ENCODE measurements at regions not wholly inside any gene's neighbourhood (a gene's known extent, or its start where the extent isn't known, plus 50 kb on each side); places are given as distances from the start of the nearest gene placed in this dataset.
A peak's percentile ranks its signal among the peaks of the same experiment; 100 is the strongest.

DNA sequence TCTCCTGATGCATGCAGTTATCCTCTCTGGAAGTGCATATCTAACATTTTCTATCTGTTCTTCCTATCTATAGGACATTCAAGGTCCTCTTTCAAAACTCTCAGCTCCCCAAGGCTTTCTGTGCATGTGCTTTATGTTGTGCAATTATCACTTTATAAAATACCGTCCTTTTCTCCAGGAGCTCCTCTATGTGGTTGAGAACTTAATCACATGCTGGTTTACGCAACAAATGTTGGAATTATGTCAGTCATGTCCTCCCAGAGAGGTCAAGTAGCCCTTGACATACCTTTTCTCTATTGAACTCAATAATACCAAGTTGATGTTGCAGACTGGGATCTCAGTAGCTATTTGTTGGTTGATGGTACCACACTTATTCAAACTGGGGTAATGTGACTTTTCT is 388.4 kb downstream of the BTBD3 start:
- Mint-ChIP-seq H3K4me3 (no peak overlapping the region), H3K27ac (no peak overlapping the region), H3K27me3 (no peaks in the 10 kb centered on the region), H3K4me1 (no peaks in the 10 kb centered on the region), H3K9me3 (peaks cover 5 to 6% of the 10 kb centered on the region in 2 donors), H3K36me3 (no peaks in the 10 kb centered on the region)
- ATAC-seq (replicated peaks) (no peak), DNase-seq (no peak)

DNA sequence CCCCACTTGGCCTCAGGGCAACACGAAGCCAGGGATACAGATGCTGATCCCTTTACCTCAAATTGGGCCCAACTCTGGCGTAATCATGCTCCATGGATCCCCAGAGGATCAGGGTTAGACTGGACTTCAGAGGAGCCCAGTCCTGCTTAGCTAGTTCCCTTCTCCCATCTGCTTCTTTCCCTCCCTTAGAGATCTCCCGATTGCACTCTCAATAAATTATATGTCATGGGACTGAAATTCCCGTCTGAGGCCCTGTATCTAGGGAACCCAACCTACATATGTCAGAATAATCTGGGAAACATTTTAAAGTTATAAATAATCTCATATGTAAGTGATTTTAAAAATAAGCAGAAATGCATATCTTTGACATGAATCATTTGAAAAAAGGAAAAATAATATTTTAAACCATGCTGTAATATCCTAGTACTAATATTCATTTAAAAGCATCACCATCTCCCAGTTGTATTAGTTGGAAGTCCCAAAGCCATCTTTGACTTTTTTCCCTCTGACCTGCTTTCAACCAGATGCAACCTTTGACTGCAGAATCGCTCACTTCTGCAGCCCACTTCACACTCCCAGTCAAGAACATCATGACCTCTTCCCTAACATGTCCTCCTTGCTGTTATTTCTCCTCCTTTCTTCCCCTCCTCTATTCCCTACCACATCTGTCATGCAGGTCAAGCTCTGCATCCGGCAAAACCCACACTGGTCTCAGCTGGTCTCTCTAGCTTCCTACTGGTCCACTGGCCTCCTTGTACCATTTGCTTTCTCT is 393.6 kb downstream of the BTBD3 start:
- no peaks in the 10 kb centered on the region for H3K4me1 Mint-ChIP-seq
- no peak for ATAC-seq (replicated peaks)
- no peak for DNase-seq
- H3K27me3 Mint-ChIP-seq = no peaks in the 10 kb centered on the region
- H3K9me3 Mint-ChIP-seq = no peaks in the 10 kb centered on the region
- no peak overlapping the region for H3K27ac Mint-ChIP-seq
- no peaks in the 10 kb centered on the region for H3K36me3 Mint-ChIP-seq
- no peak overlapping the region for H3K4me3 Mint-ChIP-seq

DNA sequence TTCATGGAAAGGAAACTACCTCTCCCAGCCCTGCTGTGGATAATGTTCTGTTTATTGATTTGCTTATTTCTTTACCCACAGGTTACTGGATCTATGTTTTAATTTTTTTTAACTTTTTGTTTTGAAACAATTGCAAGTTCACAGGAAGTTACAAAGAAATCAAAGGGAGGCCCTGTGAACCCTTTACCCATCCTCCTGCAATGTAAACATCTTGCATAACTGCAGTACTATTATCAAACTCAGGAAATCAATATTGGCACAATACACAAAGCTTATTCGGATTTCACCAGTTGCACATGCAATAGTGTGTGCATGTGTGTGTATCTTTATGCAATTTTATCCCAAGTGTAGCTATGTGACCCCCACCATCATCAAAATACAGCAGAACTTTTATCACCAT is 398.0 kb downstream of the BTBD3 start:
- H3K4me3 Mint-ChIP-seq = no peak overlapping the region

DNA sequence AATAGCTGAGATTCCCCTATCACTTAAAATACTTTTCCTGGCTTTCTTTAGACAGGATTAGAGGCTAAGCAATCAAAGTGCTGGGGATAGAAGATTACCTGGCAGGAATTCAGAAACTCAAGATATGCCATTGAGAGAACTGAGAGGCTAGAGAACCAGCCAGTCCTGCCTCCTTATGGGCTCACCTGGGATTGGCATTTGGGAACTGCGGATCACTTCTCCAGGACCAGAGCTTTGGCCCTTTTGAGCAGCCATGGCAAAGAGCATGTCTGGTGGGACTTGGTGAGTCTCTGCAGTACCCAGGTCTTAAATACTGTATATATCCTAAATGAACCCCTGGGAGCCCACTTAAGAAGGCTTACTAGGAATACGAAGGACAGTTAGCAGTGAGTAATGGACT is 399.1 kb downstream of the BTBD3 start:
- H3K36me3 Mint-ChIP-seq = no peaks in the 10 kb centered on the region
- no peak overlapping the region for H3K27ac Mint-ChIP-seq
- no peaks in the 10 kb centered on the region for H3K9me3 Mint-ChIP-seq
- H3K4me1 Mint-ChIP-seq = no peaks in the 10 kb centered on the region
- H3K27me3 Mint-ChIP-seq = no peaks in the 10 kb centered on the region
- DNase-seq = no peak
- no peak for ATAC-seq (replicated peaks)
- H3K4me3 Mint-ChIP-seq = no peak overlapping the region

More for the DNA sequence above, 398.0 kb downstream of the BTBD3 start:
- Mint-ChIP-seq H3K27ac (no peak overlapping the region), H3K4me1 (no peaks in the 10 kb centered on the region), H3K9me3 (no peaks in the 10 kb centered on the region), H3K36me3 (no peaks in the 10 kb centered on the region), H3K27me3 (no peaks in the 10 kb centered on the region)
- DNase-seq (no peak), ATAC-seq (replicated peaks) (no peak)

DNA sequence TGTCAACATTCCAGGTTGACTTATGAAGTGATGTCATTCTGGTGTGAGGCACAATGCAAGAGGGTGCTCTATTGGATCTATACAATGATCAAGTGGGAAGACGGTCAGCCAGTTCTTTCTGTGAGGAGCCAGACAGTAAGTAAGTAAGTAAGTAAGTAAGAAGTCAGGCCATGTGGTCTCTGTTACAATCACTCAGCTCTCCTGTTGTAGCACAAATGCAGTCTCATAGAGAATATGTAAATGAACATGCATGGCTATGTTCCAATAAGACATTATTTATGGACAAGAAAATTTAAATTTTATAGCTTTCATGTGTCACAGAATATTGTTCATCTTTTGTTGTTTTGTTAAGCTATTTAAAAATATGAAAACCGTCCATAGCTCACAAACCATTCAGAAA is 399.7 kb downstream of the BTBD3 start:
- ATAC-seq (replicated peaks) (no peak), DNase-seq (no peak)
- H3K36me3 Mint-ChIP-seq = no peaks in the 10 kb centered on the region
- no peaks in the 10 kb centered on the region for H3K27me3 Mint-ChIP-seq
- no peak overlapping the region for H3K4me3 Mint-ChIP-seq
- H3K4me1 Mint-ChIP-seq = no peaks in the 10 kb centered on the region
- no peak overlapping the region for H3K27ac Mint-ChIP-seq
- no peaks in the 10 kb centered on the region for H3K9me3 Mint-ChIP-seq

DNA sequence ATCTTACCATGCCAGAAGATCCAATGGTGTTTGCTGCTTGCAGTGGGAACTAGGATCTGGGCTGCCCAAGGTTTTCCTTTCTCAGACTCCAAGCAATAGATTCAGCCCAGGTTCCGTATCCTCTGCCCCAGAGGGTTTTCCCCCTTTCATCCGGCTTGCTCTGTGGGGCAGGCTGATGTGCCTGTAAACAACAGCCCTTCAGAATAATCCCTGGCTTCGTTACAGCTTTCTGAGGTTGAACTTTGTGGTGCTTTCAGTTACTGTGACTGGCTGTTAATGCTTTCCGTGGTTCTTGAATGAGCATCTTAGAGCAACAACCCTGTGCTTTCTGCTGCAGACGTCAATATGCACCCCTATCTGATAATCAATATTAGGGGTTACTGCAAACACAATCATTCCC is 400.4 kb downstream of the BTBD3 start:
- no peaks in the 10 kb centered on the region for H3K36me3 Mint-ChIP-seq
- no peaks in the 10 kb centered on the region for H3K27me3 Mint-ChIP-seq
- no peaks in the 10 kb centered on the region for H3K4me1 Mint-ChIP-seq
- H3K4me3 Mint-ChIP-seq = no peak overlapping the region
- DNase-seq (no peak), ATAC-seq (replicated peaks) (no peak)
- H3K27ac Mint-ChIP-seq = no peak overlapping the region
- H3K9me3 Mint-ChIP-seq = no peaks in the 10 kb centered on the region

DNA sequence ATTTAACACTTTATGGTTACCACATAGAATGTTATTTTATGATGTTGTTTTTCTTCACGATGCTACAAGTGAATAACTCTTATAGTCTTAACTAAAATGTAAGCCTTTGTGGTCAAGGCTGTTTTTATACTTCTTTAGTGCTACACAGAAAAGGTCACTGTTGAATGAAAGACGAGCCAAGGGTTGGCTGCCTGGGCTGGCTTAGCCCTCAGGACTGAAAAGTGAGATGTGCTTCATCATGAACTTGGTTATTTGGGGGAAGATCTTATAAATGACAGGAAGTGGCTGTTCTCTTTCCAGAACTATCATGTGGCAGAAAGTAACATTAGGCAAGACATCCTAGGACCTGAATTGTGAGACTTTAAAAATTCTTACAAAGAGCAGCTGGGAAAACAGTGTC is 404.0 kb downstream of the BTBD3 start:
- Mint-ChIP-seq H3K27me3 (no peaks in the 10 kb centered on the region), H3K4me1 (no peaks in the 10 kb centered on the region), H3K9me3 (no peaks in the 10 kb centered on the region), H3K36me3 (no peaks in the 10 kb centered on the region), H3K4me3 (no peak overlapping the region), H3K27ac (no peak overlapping the region)
- ATAC-seq (replicated peaks) (no peak), DNase-seq (no peak)

DNA sequence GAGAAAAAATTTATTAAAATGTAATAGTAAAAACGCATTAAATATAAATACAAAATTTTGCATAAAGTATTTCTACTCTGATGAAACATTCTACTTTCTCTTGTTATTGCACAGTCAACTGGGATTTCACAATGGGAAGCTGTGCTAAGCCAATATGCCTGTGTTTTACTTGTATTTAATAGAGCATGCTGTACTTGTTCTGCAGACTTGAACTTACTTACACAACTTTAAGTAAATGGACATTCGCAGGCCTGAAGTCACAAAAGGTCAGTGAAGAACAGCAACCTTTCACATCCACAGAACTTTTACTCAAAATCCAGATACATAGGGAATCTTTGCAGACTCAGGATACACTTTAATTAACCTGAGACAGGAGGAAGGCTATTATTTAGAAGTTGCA is 409.5 kb downstream of the BTBD3 start:
- Mint-ChIP-seq H3K4me3 (no peak overlapping the region), H3K9me3 (peaks cover 8 to 10% of the 10 kb centered on the region in 2 donors), H3K27ac (no peak overlapping the region), H3K36me3 (no peaks in the 10 kb centered on the region), H3K27me3 (no peaks in the 10 kb centered on the region), H3K4me1 (no peaks in the 10 kb centered on the region)
- no peak for DNase-seq
- ATAC-seq (replicated peaks) = no peak

DNA sequence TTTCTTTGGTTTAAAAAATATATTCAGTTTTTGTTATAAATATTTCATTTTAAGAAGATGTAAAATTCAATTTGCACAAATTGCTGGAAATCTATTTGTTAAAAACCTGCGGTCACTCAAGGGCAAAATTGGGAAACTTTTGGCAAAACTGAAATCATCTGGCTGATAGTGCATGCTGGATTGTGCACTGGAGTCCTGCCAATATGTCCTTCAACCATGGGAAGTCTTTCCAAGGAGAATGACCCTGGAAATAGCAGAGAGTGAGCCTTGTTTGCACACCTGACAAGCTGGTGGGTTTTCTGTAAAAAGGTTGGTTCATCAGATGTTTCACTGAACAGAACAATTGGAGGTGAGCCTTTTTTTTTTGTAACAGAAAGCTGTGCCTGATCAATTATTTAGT is 413.5 kb downstream of the BTBD3 start:
- H3K4me3 Mint-ChIP-seq = no peak overlapping the region
- H3K27me3 Mint-ChIP-seq = no peaks in the 10 kb centered on the region
- no peak for DNase-seq
- H3K9me3 Mint-ChIP-seq = peaks cover 10% of the 10 kb centered on the region in 2 donors
- ATAC-seq (replicated peaks) = no peak
- no peak overlapping the region for H3K27ac Mint-ChIP-seq
- H3K36me3 Mint-ChIP-seq = no peaks in the 10 kb centered on the region
- no peaks in the 10 kb centered on the region for H3K4me1 Mint-ChIP-seq

DNA sequence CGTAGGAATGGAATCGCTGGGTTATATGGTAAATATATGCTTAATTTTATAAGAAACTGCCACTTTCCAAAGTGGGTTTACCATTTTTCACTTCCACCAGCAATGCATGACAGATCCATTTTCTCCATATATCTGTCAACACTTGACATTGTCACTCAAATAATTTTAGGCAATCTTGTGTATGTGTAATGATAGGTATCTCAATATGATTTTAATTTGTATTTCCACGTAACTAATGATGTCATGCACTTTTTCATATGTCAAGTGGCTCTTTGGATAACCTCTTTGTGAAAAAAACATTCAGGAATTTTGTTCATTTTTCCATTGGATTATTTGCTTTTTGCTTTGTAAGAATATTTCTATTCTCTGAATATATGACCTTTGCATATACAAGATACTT is 419.9 kb downstream of the BTBD3 start:
- no peaks in the 10 kb centered on the region for H3K27me3 Mint-ChIP-seq
- peaks cover 3% of the 10 kb centered on the region in 2 donors for H3K9me3 Mint-ChIP-seq
- ATAC-seq (replicated peaks) (no peak), DNase-seq (no peak)
- H3K4me1 Mint-ChIP-seq = no peaks in the 10 kb centered on the region
- H3K4me3 Mint-ChIP-seq = no peak overlapping the region
- H3K27ac Mint-ChIP-seq = no peak overlapping the region
- no peaks in the 10 kb centered on the region for H3K36me3 Mint-ChIP-seq

DNA sequence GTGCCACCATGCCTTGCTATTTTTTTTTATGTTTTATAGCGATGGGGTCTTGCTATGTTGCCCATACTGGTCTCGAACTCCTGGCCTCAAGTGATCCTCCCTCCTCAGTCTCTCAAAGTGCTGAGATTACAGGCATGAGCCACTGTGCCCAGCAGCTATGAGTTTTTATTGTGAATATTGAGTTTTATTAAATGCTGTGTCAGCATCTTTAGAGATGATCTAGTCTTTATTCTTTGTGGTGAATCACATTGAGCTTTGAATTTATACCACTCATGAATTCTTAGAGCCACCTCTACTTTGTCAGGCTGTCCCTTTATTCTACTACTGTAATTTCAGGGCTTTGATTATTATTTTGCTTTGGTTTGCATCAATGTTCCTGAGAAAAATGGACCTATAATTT is 428.3 kb downstream of the BTBD3 start:
- DNase-seq (no peak), ATAC-seq (replicated peaks) (no peak)
- no peaks in the 10 kb centered on the region for H3K4me1 Mint-ChIP-seq
- H3K9me3 Mint-ChIP-seq = peaks cover 3 to 7% of the 10 kb centered on the region in 2 donors
- no peak overlapping the region for H3K27ac Mint-ChIP-seq
- no peaks in the 10 kb centered on the region for H3K27me3 Mint-ChIP-seq
- no peak overlapping the region for H3K4me3 Mint-ChIP-seq
- no peaks in the 10 kb centered on the region for H3K36me3 Mint-ChIP-seq

DNA sequence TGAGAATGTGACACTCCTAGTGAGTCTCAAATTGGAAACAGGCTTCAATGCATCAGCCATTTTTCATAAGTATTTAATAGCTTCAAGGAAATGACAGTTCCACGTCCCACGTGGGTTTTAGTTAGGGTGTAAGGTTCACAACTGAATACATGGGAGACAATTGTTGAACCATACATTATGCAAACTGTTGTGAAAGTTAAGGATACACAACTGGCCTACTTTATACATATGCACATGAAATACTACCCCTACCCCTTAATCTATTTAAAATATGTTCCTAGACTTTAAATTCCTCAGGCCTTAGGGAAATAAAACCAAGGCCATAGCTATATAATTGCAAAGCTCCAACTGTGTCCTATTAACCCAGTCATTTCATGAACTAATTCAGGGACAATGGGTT is 436.1 kb downstream of the BTBD3 start:
- H3K36me3 Mint-ChIP-seq = no peaks in the 10 kb centered on the region
- H3K27me3 Mint-ChIP-seq = no peaks in the 10 kb centered on the region
- DNase-seq (no peak), ATAC-seq (replicated peaks) (no peak)
- H3K4me3 Mint-ChIP-seq = no peak overlapping the region
- no peak overlapping the region for H3K27ac Mint-ChIP-seq
- H3K4me1 Mint-ChIP-seq = peaks cover 0 to 9% of the 10 kb centered on the region in 2 donors
- H3K9me3 Mint-ChIP-seq = peaks cover 2 to 10% of the 10 kb centered on the region in 2 donors

DNA sequence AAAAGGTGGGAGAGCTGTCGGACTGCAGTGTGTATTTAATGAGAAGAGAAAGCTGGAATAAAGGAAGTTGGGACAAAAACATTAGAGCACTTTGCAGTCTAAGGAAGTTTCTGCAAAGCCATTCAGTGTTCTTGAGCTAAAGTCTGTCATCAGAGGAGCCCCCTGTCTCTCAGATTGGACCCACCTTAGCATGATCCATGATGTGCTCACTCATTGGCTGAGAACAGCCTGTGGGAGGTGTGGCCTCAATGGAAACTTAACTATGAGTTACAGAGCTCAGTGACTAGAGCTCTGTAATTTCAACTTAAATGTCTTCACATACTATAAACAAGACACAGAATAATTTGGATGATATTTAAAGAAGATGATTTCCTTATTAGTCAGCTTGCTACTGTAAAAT is 437.0 kb downstream of the BTBD3 start:
- Mint-ChIP-seq H3K4me3 (no peak overlapping the region), H3K36me3 (no peaks in the 10 kb centered on the region), H3K27ac (no peak overlapping the region), H3K9me3 (peaks cover 4 to 11% of the 10 kb centered on the region in 2 donors), H3K4me1 (peaks cover 0 to 9% of the 10 kb centered on the region in 2 donors), H3K27me3 (no peaks in the 10 kb centered on the region)
- DNase-seq (no peak), ATAC-seq (replicated peaks) (no peak)

DNA sequence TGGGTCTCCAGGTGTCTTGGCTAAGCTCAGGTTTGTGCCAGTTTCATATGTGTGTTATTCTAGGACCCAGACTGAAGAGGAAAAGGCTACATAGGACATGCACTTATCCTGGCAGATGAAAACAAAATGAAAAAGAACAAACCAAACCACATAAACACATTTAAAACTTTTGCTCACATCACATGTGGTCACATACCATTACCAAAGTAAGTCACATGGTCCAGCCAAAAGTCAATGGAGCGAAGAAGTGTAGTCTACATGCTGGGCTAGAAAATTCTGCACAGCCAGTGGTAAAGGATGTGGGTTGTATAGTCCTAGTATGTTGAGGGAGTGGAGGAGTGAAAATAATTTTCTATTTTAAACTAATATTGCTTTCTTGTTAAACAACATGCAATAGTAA is 437.5 kb downstream of the BTBD3 start:
- H3K36me3 Mint-ChIP-seq = no peaks in the 10 kb centered on the region
- H3K9me3 Mint-ChIP-seq = peaks cover 4 to 11% of the 10 kb centered on the region in 2 donors
- no peak overlapping the region for H3K27ac Mint-ChIP-seq
- DNase-seq = no peak
- H3K4me1 Mint-ChIP-seq = peaks cover 0 to 9% of the 10 kb centered on the region in 2 donors
- no peak for ATAC-seq (replicated peaks)
- no peaks in the 10 kb centered on the region for H3K27me3 Mint-ChIP-seq
- no peak overlapping the region for H3K4me3 Mint-ChIP-seq

DNA sequence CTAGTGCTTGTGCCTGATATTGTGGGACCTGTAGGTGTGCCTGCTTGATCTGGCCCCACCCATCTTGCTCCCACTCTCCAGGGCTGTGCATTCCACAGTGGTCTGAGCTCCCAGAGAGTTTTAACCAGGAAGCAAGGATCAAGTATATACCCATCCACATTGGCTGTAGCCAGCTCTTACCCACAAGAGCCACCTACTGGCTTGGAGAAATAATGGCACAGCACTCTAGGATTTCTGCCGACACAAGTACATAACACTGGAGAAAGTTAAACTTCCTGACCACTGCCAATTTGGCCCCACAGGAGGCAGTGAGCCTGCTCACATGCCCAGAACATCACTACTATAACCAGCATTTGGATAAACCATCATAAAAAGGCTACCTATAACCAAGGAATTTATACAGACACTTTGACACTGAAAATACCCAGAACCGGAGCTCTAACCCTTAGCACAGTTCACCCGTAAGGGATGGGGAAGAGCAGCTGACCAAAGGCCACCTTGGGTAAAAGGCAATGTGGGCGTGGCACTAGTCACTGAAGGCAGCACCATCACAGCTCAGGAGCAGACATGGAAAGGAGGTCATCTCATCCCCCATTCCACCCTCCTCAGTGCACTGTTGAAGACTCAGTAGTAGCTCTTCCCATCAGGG is 440.4 kb downstream of the BTBD3 start:
- Mint-ChIP-seq H3K9me3 (peaks cover 4 to 11% of the 10 kb centered on the region in 2 donors), H3K27me3 (no peaks in the 10 kb centered on the region), H3K36me3 (no peaks in the 10 kb centered on the region), H3K27ac (no peak overlapping the region), H3K4me3 (no peak overlapping the region), H3K4me1 (peaks cover 0 to 9% of the 10 kb centered on the region in 2 donors)
- ATAC-seq (replicated peaks) (peak in 1 of 2 donors; percentile 34), DNase-seq (no peak)
